ENCODE measurements at regions not wholly inside any gene's neighbourhood (a gene's known extent, or its start where the extent isn't known, plus 50 kb on each side); places are given as distances from the start of the nearest gene placed in this dataset.

GRCh38 chr1:192713921-192714320, 78.0 kb downstream of the RGS13 start:
- CTCF ChIA-PET, result no interaction called here
- POLR2A ChIA-PET, result no interaction called here

DNA sequence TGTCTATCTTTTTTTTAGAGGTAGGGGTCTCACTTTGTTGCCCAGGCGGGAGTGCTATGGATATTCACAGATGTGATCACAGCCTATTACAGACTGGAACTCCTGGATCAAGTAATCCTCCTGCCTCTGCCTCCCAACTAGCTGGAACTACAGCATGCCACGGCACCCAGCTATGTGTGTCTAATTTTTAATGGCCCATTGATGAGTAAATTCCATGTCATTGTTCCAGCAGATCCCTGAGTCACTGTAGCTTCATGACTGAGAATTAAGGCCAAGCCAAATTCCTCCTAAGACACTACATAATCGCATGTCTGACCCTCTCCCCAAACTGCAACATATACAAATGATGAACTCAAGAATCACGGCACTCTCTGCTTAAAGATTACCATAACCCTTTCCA, 84.2 kb upstream of the RGS2 start:
- ChIA-PET CTCF (no interaction called here), POLR2A (no interaction called here)

DNA sequence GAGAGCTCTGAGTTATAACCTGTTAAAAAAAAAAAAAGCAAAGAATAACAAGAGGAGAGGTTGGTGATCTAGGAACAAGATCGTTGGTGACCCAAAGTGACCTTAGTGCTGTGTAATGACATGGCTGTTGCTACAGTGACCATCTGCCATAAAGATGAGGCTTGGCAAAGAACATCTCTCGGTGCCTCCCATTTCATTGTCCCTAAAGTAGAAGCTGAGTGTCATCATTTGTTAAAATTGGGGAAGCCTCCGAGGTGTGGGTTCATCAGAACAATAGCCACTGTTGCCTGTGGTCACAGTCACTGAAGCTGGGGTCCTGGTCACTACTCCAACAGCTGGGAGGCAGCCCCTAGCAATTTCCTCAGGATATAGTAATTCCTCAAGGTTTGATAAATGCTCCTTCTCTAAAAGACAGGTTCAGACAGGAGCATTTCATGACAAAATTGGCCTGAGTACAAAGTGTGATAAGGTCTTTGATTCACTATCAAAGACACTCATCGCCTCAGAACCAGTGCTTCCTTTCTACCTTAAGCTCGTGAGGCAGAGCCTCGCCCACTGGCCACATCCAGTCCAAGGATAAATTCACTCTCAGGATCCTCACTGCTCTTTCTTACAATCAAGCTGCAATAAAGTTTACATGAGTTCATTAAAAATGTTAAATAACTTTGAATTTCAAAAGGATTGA, 81.9 kb upstream of the RGS2 start:
- ChIA-PET CTCF (no interaction called here), POLR2A (no interaction called here)

- ChIA-PET CTCF (interaction anchor here (1.3 kb wide), 1 partner anchor 12 kb away, joined by 3 read pairs; no protein-coding TSS in a partner anchor), POLR2A (no interaction called here)
Observed at GRCh38 chr1:192729500-192729899, 79.3 kb upstream of the RGS2 start.

DNA sequence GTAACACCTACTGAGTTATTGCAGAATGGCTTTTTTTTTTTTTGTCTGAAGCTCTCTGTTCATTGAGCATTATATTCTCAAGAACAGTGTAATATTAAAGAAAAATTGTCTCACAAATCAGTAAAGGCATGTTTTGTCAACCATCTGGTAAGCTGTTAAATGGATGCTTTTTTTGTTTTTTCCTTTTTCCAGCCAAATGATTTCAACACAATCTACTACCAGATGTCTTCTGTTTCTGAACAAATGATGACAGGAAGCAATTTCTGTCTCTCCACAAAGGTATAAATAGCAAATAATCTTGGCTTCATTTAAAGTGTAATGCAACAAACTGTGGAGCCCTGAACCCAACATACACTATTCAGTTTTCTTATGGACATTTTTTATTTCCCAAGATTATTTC, 78.6 kb upstream of the RGS2 start:
- CTCF ChIA-PET, result no interaction called here
- POLR2A ChIA-PET, result no interaction called here

DNA sequence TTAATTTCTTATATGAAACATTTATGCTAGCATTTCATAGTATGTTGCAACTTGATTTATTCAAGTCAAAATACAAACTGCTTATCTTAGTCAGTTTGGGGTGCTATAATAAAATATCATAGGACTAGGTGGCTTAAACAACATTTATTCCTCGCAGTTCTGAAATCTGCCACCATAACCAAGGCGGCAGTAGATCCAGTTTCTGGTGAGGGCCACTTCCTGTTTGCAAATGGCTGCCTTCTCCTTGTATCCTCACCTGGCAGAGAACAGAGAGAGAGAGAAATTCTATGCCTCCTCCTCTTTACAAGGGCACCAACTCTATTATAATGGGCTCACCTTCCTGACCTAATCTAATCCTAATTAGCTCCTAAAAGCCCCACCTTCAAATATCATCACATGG, 76.1 kb upstream of the RGS2 start:
- ChIA-PET CTCF (no interaction called here), POLR2A (no interaction called here)

- CTCF ChIA-PET, result interaction anchor here (0.7 kb wide), 1 partner anchor 126 kb away, joined by 3 read pairs; no protein-coding TSS in a partner anchor
- POLR2A ChIA-PET, result no interaction called here
Observed at GRCh38 chr1:192735298-192735915, 73.4 kb upstream of the RGS2 start.

DNA sequence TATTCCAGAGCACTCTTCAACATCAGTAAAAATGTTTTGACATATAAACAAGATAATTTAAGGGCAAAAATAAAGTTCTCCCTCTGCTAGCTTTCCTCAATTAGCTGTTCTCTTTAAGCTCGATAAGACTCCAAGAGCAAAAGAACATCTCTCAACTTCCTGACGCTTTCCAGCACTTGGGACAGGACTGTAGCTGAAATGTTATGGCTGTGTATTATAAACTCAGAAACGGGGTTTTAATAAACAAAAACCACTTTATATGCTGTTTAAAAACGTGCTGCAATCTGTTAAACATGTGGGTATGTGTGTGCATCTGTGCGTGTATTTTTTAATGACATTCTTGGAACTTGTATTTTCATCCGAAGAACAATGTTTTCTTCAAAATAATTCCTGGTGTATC, 71.5 kb upstream of the RGS2 start:
- ChIA-PET CTCF (no interaction called here), POLR2A (no interaction called here)

DNA sequence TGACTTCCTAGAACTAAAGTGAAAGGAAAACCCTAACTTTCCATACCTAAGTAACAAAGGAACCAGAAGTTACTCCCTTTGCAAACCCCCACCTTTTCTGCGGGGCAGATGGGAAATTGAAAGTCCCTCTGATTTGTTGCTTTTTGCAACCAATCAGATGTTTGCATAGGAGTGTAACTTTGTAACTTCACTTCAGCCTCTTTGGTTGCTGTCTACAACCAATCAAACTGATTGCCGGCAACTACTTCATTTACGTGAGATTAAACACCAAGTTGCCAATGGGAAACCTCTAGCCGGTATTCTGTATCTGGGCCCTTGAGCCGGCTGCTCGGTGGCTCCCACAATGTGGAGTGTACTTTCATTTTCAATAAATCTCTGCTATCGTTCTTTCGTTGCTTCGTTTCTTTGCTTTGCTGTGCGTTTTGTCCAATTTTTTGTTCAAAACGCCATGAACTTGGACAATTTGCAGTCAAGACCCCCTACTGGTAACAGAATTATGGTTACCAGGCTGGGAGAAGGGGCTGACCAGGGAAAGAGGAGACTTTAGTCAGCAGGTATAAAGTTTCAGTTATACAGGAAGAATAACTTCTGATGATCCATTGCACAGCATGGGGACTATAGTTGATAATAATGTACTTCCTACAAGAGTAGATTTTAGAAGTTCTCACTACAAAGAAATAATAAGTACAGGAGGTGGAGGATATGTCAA, 69.2 kb upstream of the RGS2 start:
- CTCF ChIA-PET, result no interaction called here
- POLR2A ChIA-PET, result no interaction called here

DNA sequence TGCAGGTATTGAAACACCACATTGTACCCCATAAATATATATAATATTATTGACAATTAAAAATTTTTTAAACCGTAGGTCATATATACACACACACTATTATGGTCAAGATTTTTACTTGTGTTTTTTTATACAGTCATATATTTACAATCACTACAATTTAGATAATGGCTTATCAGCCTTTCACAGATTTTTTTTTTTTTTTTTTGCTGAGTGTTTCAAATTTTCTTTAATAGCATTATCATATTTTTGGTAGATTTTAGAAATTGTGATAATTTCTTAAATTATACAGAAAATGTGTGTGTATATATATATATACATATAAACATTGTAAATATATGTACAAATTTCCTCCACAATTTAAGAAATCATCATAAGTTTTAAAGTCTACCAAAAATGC, 68.6 kb upstream of the RGS2 start:
- POLR2A ChIA-PET, result no interaction called here
- CTCF ChIA-PET, result no interaction called here

- ChIA-PET POLR2A (no interaction called here), CTCF (interaction anchor here (1.1 kb wide), 1 partner anchor 12 kb away, joined by 3 read pairs; no protein-coding TSS in a partner anchor)
Observed at GRCh38 chr1:192741095-192741494, 67.7 kb upstream of the RGS2 start.

DNA sequence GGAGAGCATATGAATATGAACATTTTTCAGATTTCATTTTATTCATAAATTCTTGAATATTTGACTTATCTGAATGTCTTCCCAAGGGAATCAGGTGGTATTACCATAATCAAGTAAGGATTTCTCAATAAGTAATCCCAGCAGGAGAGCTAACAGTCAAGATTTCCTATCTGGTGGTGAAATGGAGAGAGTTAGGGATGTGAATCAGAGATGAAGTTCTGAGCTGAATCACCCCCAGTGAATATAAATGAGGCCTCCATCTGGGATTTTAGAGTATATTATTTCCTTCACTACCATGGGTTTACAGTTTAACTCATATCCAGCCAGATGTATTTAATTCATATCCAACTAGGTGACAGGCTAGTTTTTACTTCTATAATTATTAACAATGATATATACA, 61.5 kb upstream of the RGS2 start:
- ChIA-PET CTCF (no interaction called here), POLR2A (no interaction called here)

GRCh38 chr1:192747943-192748342, 60.9 kb upstream of the RGS2 start:
- ChIA-PET CTCF (no interaction called here), POLR2A (no interaction called here)

DNA sequence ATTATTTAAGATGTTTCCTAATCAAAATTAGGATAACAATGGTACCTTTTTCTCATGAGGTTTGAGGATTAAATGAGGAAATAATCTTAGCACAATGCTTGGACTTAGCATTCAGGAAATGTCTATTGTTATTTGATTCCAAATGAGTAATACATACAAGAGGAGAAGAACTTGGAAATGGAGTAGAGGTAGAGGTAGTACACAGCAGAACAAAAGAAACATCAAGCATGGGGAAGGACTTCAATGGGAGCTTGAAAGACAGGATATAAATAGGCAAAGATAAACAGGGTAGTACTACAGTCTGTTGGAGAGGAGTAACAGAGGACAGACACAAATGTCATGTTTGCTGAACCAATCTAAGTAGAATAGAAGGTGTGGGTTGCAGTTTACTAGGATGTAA, 59.5 kb upstream of the RGS2 start:
- ChIA-PET POLR2A (no interaction called here), CTCF (interaction anchor here (0.6 kb wide), 1 partner anchor 43 kb away, joined by 3 read pairs; no protein-coding TSS in a partner anchor)

DNA sequence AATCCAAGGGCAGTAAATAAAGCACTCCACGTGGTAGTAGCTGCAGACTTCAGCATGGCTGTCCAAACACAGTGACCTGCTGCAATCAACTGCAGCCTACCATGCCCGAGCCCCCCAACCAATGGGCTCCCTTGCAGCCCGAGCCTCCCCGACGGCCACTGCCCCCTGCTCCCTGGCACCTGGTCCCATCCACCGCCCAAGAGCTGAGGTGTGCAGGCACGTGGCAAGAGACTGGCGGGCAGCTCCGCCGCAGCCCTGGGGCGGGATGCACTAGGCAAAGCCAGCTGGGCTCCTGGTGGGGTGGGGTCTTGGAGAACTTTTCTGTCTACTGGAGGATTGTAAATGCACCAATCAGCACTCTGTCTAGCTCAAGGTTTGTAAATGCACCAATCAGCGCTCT, 57.6 kb upstream of the RGS2 start:
- CTCF ChIA-PET, result interaction anchor here (0.7 kb wide), 1 partner anchor 293 kb away, joined by 3 read pairs; no protein-coding TSS in a partner anchor

GRCh38 chr1:192756314-192756713, 52.5 kb upstream of the RGS2 start:
- ChIA-PET CTCF (no interaction called here), POLR2A (no interaction called here)

More for the DNA sequence above, 57.6 kb upstream of the RGS2 start:
- POLR2A ChIA-PET, result no interaction called here

DNA sequence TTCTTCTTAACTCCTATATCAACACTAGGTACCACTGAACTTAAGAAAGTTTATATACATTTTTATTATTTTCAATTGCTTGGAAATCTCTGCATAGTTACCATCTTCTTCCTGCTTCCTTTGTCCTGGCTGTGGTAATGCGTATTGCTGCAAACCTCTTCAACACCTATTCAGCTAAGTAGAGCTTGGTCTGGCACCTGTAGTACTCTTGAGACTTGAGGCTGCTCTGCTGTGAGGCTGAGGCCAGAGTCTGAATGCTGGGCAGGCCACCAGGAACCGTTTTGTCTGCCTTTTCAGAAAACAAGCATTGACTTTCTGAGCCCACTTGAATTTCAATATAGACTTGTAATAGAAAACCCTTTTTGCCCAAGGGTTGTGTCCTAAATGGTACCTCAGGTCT, 52.0 kb upstream of the RGS2 start:
- CTCF ChIA-PET, result no interaction called here
- POLR2A ChIA-PET, result no interaction called here

- ChIA-PET CTCF (no interaction called here), POLR2A (no interaction called here)
Observed at GRCh38 chr1:192758492-192758891, 50.3 kb upstream of the RGS2 start.

Measured in activated CD8-positive, alpha-beta memory T cell treated with anti-CD3 and anti-CD28 coated beads for 36 hours (primary cell).